CD4-positive, alpha-beta memory T cell (primary cell): ENCODE measurements at regions not wholly inside any gene's neighbourhood (a gene's known extent, or its start where the extent isn't known, plus 50 kb on each side); places are given as distances from the start of the nearest gene placed in this dataset.

Experiments
- CTCF ChIA-PET: fragments of 350-600 bp; sonication (Branson Sonifier 250); formaldehyde crosslinking; loops from one replicate; lab custom pipeline; 2021; ENCODE audit warnings: inconsistent platforms; ENCODE audit not compliant: partially characterized antibody; lab: Charles Lee
- POLR2A ChIA-PET: fragments of 350-600 bp; sonication (Branson Sonifier 250); formaldehyde crosslinking; loops from one replicate; lab custom pipeline; 2021; ENCODE audit not compliant: partially characterized antibody; lab: Charles Lee
- DNase-seq, 5 donors: peaks; one replicate each; pipeline versions ENCODE4 v3.0.0 to v3.0.0-alpha.2; 2020 to 2022; ENCODE audit warnings: mixed read lengths in 1 of 5
- H3K27ac ChIP-seq: one replicate; pipeline ENCODE4 v1.7.0; 2013; ENCODE audit warnings: low read depth, low read length
- H3K27me3 ChIP-seq: 2 replicates; pipeline ENCODE4 v1.7.0; 2013; ENCODE audit warnings: mild to moderate bottlenecking, low read length, moderate library complexity; ENCODE audit not compliant: insufficient read depth
- H3K36me3 ChIP-seq: 2 replicates; pipeline ENCODE4 v1.7.0; 2013; ENCODE audit warnings: mild to moderate bottlenecking, low read length, moderate library complexity; ENCODE audit not compliant: insufficient read depth
- H3K4me1 ChIP-seq: 2 replicates; pipeline ENCODE4 v1.7.0; 2013; ENCODE audit warnings: mild to moderate bottlenecking, low read length, moderate library complexity; ENCODE audit not compliant: insufficient read depth
- H3K4me3 ChIP-seq, 2 donors: one replicate each; pipeline ENCODE4 v1.7.0; 2013; ENCODE audit warnings: low read length in 2 of 2, mild to moderate bottlenecking in 1 of 2
- H3K9me3 ChIP-seq, 2 donors: one replicate each; pipeline ENCODE4 v1.7.0; 2013; ENCODE audit warnings: low read length in 2 of 2, control low read depth in 1 of 2; ENCODE audit not compliant: control insufficient read depth in 1 of 2
- H3K27ac Mint-ChIP-seq, 7 donors: one replicate each; pipeline ENCODE4 v1.8.0; 2020 to 2021; ENCODE audit warnings: mixed read lengths in 7 of 7, mild to moderate bottlenecking in 6 of 7, inconsistent platforms in 3 of 7, moderate library complexity in 3 of 7
- H3K27me3 Mint-ChIP-seq, 2 donors: one replicate each; pipeline ENCODE4 v1.8.0; 2020 to 2021; ENCODE audit warnings: mixed read lengths in 2 of 2
- H3K36me3 Mint-ChIP-seq, 2 donors: one replicate each; pipeline ENCODE4 v1.8.0; 2020 to 2021; ENCODE audit warnings: mixed read lengths in 2 of 2, inconsistent platforms in 1 of 2, mild to moderate bottlenecking in 1 of 2
- H3K4me1 Mint-ChIP-seq, 4 donors: one replicate each; pipeline ENCODE4 v1.8.0; 2020 to 2021; ENCODE audit warnings: mixed read lengths in 4 of 4, mild to moderate bottlenecking in 1 of 4
- H3K4me3 Mint-ChIP-seq, 8 donors: one replicate each; pipeline ENCODE4 v1.8.0; 2020 to 2021; ENCODE audit warnings: mixed read lengths in 8 of 8, mild to moderate bottlenecking in 7 of 8, moderate library complexity in 6 of 8, inconsistent platforms in 3 of 8
- H3K9me3 Mint-ChIP-seq, 8 donors: one replicate each; pipeline ENCODE4 v1.8.0; 2020 to 2021; ENCODE audit warnings: mixed read lengths in 8 of 8, mild to moderate bottlenecking in 5 of 8, inconsistent platforms in 3 of 8, moderate library complexity in 1 of 8
- intact Hi-C: fragments of 100-400 bp; cut with micrococcal nuclease; formaldehyde crosslinking; loops from one replicate; pipeline ENCODE4 v1.15.1; 2023

DNA sequence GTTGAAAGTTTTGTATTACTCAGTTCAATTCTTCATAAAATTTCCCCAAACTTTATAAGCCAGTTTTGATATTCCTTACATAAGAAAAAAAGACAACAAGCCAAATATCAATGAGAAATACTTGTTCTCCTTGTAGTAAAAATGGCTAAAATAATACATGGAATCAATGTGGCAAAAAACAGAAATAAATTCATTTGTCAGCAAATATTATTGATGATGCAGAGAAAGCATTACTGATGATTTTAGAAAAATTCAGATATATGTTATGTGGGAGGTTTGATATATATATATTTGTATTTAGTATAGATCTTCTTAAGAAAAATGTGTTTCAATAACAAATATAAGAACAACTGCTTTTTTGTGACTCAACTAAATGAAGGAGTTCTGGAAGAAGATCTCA is 127.0 kb upstream of the PUM3 start:
- Histone ChIP-seq H3K27me3 (no peaks in the 10 kb centered on the region), H3K4me3 (no peak overlapping the region), H3K27ac (no peak overlapping the region), H3K36me3 (no peaks in the 10 kb centered on the region), H3K4me1 (no peaks in the 10 kb centered on the region), H3K9me3 (no peaks in the 10 kb centered on the region)
- ChIA-PET POLR2A (no interaction called here), CTCF (no interaction called here)
- intact Hi-C loops: no loop called here
- Mint-ChIP-seq H3K36me3 (no peaks in the 10 kb centered on the region), H3K4me1 (no peaks in the 10 kb centered on the region), H3K27ac (no peak overlapping the region), H3K4me3 (no peak overlapping the region), H3K9me3 (peaks cover 2 to 25% (median 15%) of the 10 kb centered on the region in 8 donors), H3K27me3 (peaks cover 1 to 5% of the 10 kb centered on the region in 2 donors)
- DNase-seq: no peak

- H3K4me3 Mint-ChIP-seq: no peak overlapping the region
- no peaks in the 10 kb centered on the region for H3K4me1 Mint-ChIP-seq
- no peak overlapping the region for H3K27ac Mint-ChIP-seq
- CTCF ChIA-PET: no interaction called here
- H3K9me3 Mint-ChIP-seq: peaks cover 2 to 17% (median 13%) of the 10 kb centered on the region in 8 donors
- H3K27me3 Mint-ChIP-seq: peaks cover 1 to 6% of the 10 kb centered on the region in 2 donors
- intact Hi-C loops: no loop called here
- Histone ChIP-seq H3K36me3 (no peaks in the 10 kb centered on the region), H3K4me3 (no peak overlapping the region), H3K27ac (no peak overlapping the region), H3K4me1 (no peaks in the 10 kb centered on the region), H3K27me3 (no peaks in the 10 kb centered on the region), H3K9me3 (no peaks in the 10 kb centered on the region)
- no peak for DNase-seq
- POLR2A ChIA-PET: no interaction called here
- H3K36me3 Mint-ChIP-seq: no peaks in the 10 kb centered on the region
Observed at GRCh38 chr9:2967766-2968165, 123.9 kb upstream of the PUM3 start.

DNA sequence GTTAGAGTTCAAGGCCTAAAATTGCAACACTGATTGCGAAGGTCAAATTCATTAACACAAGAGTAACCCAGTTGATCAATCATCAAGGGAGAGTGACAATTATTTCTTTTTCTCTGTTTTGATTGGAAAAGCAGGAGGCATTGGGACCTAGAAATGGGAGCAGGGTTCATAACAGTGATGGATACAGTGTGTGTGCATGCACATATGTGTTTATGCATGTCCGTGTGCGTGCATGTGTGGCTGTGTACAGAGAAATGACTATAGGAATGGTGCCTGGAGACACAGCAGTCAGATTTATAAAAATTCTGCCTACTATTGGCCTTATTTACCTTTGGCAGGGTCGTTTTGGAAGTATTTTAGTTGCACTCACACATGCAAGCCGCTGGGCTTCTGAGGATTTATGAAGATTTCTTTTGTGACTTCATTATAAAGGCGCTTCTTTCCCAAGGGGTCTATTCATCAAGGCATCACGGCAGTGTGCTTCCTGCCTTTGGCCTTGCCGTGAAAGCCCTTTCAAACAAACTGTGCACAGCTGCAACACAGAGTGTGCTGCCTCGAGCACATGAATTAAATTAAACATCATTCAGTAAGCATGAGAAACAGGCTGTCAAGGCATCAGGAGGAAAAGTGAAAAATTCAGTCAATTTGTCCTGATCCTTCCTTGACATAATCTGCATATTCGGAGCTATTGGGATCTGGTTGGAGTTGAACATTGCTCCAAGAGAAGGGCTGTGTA is 122.8 kb upstream of the PUM3 start:
- H3K4me3 ChIP-seq: no peak overlapping the region
- Mint-ChIP-seq H3K4me1 (no peaks in the 10 kb centered on the region), H3K27ac (no peak overlapping the region), H3K9me3 (peaks cover 2 to 7% (median 5%) of the 10 kb centered on the region in 8 donors), H3K36me3 (no peaks in the 10 kb centered on the region), H3K4me3 (no peak overlapping the region), H3K27me3 (peaks cover 1 to 6% of the 10 kb centered on the region in 2 donors)
- POLR2A ChIA-PET: no interaction called here
- no peaks in the 10 kb centered on the region for H3K4me1 ChIP-seq
- H3K27ac ChIP-seq: no peak overlapping the region
- CTCF ChIA-PET: no interaction called here
- H3K9me3 ChIP-seq: no peaks in the 10 kb centered on the region
- H3K27me3 ChIP-seq: no peaks in the 10 kb centered on the region
- no peaks in the 10 kb centered on the region for H3K36me3 ChIP-seq
- intact Hi-C loops: no loop called here
- DNase-seq: no peak

- ChIA-PET CTCF (no interaction called here), POLR2A (no interaction called here)
- no peaks in the 10 kb centered on the region for H3K9me3 Mint-ChIP-seq
- Histone ChIP-seq H3K36me3 (no peaks in the 10 kb centered on the region), H3K9me3 (no peaks in the 10 kb centered on the region), H3K4me3 (no peak overlapping the region), H3K27ac (no peak overlapping the region), H3K4me1 (no peaks in the 10 kb centered on the region), H3K27me3 (no peaks in the 10 kb centered on the region)
- H3K4me3 Mint-ChIP-seq: no peak overlapping the region
- no peaks in the 10 kb centered on the region for H3K4me1 Mint-ChIP-seq
- intact Hi-C loops: no loop called here
- H3K36me3 Mint-ChIP-seq: no peaks in the 10 kb centered on the region
- peaks cover 3 to 5% of the 10 kb centered on the region in 2 donors for H3K27me3 Mint-ChIP-seq
- no peak overlapping the region for H3K27ac Mint-ChIP-seq
- DNase-seq: no peak
Observed at GRCh38 chr9:2964470-2964869, 120.6 kb upstream of the PUM3 start.

- Histone ChIP-seq H3K4me3 (no peak overlapping the region), H3K4me1 (no peaks in the 10 kb centered on the region), H3K27me3 (no peaks in the 10 kb centered on the region), H3K36me3 (no peaks in the 10 kb centered on the region), H3K27ac (no peak overlapping the region), H3K9me3 (no peaks in the 10 kb centered on the region)
- H3K27ac Mint-ChIP-seq: no peak overlapping the region
- intact Hi-C loops: no loop called here
- peaks cover 1 to 3% of the 10 kb centered on the region in 2 donors for H3K27me3 Mint-ChIP-seq
- DNase-seq: no peak
- no peak overlapping the region for H3K4me3 Mint-ChIP-seq
- H3K4me1 Mint-ChIP-seq: no peaks in the 10 kb centered on the region
- no peaks in the 10 kb centered on the region for H3K9me3 Mint-ChIP-seq
- CTCF ChIA-PET: no interaction called here
- POLR2A ChIA-PET: no interaction called here
- no peaks in the 10 kb centered on the region for H3K36me3 Mint-ChIP-seq
Observed at GRCh38 chr9:2963307-2963706, 119.4 kb upstream of the PUM3 start.

DNA sequence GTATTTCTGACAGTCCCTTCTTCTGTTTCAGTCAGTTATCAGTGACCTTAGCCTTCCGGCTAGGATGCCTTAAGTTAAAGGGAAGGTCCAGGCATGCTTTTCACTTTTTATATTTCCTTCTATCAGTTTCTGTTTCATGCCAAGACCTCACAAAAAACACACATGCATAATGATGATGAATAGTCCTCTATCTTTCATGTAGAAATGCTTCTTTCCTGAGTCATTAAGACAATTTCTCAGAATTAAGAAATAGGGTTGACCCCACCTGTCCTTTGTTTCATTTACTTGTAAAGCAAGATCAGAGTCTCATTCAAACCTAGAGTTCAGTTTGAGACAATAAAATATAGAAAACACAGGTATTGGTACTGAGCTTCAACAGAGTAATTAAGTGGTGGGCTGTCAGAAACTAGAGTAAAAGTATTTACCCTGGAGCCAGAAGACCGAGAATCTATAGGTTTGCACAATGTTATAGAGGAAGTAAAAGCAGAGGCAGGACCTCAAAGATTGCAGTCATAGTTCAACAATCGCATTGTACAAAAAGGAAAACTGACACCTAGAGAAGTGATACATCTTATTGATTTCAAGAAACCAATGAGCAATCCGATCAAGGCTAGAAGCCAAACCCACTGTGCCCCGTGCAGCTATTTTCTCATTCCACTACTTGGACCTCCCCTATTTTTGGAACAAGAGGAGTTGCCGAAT is 118.7 kb upstream of the PUM3 start:
- ChIA-PET POLR2A (no interaction called here), CTCF (no interaction called here)
- intact Hi-C loops: no loop called here
- Histone ChIP-seq H3K4me1 (no peaks in the 10 kb centered on the region), H3K27ac (no peak overlapping the region), H3K36me3 (no peaks in the 10 kb centered on the region), H3K27me3 (no peaks in the 10 kb centered on the region), H3K4me3 (no peak overlapping the region), H3K9me3 (no peaks in the 10 kb centered on the region)
- Mint-ChIP-seq H3K27me3 (peaks cover 3 to 4% of the 10 kb centered on the region in 2 donors), H3K36me3 (no peaks in the 10 kb centered on the region), H3K9me3 (no peaks in the 10 kb centered on the region), H3K27ac (no peak overlapping the region), H3K4me3 (no peak overlapping the region), H3K4me1 (no peaks in the 10 kb centered on the region)
- no peak for DNase-seq

DNA sequence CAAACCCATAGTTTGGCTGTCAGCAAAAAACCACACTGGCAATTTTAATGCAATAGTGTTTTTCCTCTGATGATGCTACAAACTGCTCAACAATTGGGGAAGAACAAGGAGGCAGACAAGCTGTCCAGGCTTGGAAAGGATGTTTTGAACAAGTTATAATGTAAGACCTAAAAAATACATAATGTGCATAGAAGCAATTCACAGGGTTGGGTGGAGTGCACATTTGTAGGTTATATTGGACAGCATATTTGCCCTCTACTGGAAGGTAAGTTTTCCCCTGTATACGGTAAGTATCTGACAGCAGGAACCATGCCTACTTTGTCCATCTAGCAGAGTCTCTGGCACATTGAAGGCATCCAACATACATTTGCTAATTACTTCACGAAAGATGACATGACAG is 114.3 kb upstream of the PUM3 start:
- DNase-seq: no peak
- no peaks in the 10 kb centered on the region for H3K4me1 Mint-ChIP-seq
- H3K27ac ChIP-seq: no peak overlapping the region
- H3K4me3 ChIP-seq: no peak overlapping the region
- H3K36me3 Mint-ChIP-seq: no peaks in the 10 kb centered on the region
- H3K9me3 Mint-ChIP-seq: no peaks in the 10 kb centered on the region
- ChIA-PET CTCF (no interaction called here), POLR2A (no interaction called here)
- no peaks in the 10 kb centered on the region for H3K9me3 ChIP-seq
- no peak overlapping the region for H3K4me3 Mint-ChIP-seq
- intact Hi-C loops: no loop called here
- peaks cover 0 to 4% of the 10 kb centered on the region in 2 donors for H3K27me3 Mint-ChIP-seq
- no peaks in the 10 kb centered on the region for H3K27me3 ChIP-seq
- H3K36me3 ChIP-seq: no peaks in the 10 kb centered on the region
- H3K4me1 ChIP-seq: no peaks in the 10 kb centered on the region
- no peak overlapping the region for H3K27ac Mint-ChIP-seq
